Thyroid gland (tissue), 4 donors: ENCODE measurements at regions not wholly inside any gene's neighbourhood (a gene's known extent, or its start where the extent isn't known, plus 50 kb on each side); places are given as distances from the start of the nearest gene placed in this dataset.

Experiments used
- POLR2A ChIP-seq, 2 donors: fragments of 450-650 bp; IDR thresholded peaks; one replicate each; pipeline ENCODE4 v1.6.1; 2017; ENCODE audit warnings: antibody characterized with exemption in 2 of 2, mild to moderate bottlenecking in 2 of 2, moderate library complexity in 1 of 2
- TF ChIP-seq, protein P1 (sequence below), 6 experiments: fragments of 200-600 bp in 3 of 6; fragments of 450-650 bp in 3 of 6; sonication (generic) in 3 of 6; IDR thresholded peaks; one replicate each; pipeline ENCODE4 v1.5.1; 2016 to 2019; ENCODE audit warnings: antibody characterized with exemption in 6 of 6, mild to moderate bottlenecking in 2 of 6, inconsistent platforms in 1 of 6, moderate library complexity in 1 of 6

DNA sequence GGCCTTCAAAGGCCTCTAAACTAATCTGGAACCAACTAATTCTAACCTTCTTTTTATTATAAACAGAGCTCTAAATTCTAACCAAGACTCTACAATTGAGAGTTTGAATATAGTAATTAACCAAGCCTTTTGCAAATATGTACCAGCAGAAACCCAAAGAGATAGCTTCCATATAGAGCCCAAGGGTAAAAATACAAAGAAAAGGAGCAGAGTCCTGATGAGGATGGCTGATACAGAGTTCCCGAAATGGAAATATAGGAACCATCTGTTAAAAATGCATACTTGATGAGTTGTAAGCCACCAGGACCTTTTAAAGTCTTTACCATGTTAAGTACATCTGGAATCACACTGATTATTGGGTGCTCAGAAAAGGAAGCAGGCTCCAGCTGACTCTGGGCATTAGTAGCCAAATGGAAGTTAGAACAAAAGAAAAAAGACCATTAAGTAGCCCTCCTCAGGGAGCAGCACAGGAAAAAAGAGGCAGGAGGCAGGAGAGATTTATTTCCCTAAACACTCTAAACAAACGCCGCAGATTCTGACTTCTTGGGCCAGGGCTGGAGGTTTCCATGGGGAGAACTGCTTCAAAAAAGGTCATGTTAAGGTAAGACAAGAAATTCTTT, 463.1 kb upstream of the FAT3 start:
- TF ChIP-seq, protein P1, sequence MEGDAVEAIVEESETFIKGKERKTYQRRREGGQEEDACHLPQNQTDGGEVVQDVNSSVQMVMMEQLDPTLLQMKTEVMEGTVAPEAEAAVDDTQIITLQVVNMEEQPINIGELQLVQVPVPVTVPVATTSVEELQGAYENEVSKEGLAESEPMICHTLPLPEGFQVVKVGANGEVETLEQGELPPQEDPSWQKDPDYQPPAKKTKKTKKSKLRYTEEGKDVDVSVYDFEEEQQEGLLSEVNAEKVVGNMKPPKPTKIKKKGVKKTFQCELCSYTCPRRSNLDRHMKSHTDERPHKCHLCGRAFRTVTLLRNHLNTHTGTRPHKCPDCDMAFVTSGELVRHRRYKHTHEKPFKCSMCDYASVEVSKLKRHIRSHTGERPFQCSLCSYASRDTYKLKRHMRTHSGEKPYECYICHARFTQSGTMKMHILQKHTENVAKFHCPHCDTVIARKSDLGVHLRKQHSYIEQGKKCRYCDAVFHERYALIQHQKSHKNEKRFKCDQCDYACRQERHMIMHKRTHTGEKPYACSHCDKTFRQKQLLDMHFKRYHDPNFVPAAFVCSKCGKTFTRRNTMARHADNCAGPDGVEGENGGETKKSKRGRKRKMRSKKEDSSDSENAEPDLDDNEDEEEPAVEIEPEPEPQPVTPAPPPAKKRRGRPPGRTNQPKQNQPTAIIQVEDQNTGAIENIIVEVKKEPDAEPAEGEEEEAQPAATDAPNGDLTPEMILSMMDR (IDR thresholded peaks at IDR 0.05), result no peak
- TF ChIP-seq POLR2A (IDR thresholded peaks at IDR 0.05), result no peak
